IPS DF 4.7 (cell line): ENCODE measurements at regions not wholly inside any gene's neighbourhood (a gene's known extent, or its start where the extent isn't known, plus 50 kb on each side); places are given as distances from the start of the nearest gene placed in this dataset.

Source experiments
- DNase-seq: peaks from one replicate; pipeline ENCODE4 v3.0.0-alpha.2; 2013; ENCODE audit warnings: low spot score; ENCODE audit errors: extremely low read depth

DNA sequence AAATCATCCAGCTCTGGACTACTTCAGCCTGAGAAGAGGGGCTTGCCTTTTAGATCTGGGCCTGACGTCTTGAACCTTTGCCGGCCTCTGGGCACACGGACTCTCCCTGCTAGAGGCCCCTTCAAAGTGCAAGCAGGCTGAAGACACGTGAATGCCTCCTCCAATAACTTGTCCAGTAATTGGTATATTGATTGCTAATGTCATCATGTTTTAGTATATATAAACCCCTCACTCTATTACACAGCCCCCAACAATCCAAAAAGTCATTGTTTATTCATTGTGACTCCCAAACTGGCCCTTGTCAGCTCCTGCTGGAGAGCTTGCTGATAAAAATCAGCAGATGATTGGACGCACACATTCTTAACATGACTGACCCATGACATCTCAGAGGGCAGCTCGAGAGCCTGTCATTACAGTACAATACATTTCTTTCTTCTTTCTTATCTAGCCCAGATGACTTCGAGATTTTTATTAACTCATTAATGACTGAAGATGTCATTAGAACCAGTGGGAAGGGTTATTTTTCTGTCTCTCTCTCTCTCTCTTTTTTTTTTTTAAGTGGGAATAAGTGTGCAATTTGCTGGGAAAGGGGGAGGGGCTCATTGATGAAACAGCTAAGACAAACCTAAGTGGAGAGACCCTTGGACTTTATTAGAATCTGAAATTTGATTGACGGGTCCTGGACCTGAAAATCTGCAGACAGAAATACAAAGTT is 65.5 kb upstream of the NR2F2 start:
- no peak for DNase-seq

DNA sequence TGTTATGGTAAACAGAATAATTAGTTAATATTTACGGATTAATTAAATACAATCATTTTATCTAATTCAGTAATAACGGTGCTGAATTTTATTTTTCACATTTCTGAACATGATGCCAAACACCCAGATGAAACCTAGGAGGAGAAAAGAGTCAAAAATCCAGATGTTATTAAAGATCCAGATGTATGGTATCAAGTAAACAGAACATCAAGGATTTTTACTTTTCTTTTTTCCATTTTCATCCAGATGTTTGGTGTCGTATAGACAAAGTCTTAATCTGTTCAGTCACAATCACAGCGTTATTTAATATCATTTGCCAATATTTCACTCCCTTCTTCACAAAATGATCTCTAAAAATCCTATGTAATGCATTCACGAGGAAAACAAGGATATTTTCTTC is 64.0 kb upstream of the NR2F2 start:
- no peak for DNase-seq

DNA sequence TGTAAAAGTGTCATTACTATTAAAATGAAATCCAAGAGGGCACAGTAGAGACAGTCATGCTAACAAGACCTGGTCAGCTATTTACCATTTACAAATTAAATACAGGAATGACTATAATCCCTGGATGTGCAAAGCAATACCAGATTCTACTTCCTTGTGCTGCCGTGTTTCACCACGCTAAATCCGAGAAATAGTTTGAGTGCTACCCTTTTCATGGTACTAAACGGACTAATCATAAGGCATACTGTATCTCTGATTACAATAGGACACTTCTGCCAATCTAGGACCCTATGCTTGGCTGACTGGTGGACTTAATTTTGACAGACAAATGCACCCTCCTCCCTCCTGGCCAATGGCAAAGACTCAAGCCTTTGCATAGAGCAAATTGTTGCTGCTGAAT is 63.0 kb upstream of the NR2F2 start:
- DNase-seq = no peak

DNA sequence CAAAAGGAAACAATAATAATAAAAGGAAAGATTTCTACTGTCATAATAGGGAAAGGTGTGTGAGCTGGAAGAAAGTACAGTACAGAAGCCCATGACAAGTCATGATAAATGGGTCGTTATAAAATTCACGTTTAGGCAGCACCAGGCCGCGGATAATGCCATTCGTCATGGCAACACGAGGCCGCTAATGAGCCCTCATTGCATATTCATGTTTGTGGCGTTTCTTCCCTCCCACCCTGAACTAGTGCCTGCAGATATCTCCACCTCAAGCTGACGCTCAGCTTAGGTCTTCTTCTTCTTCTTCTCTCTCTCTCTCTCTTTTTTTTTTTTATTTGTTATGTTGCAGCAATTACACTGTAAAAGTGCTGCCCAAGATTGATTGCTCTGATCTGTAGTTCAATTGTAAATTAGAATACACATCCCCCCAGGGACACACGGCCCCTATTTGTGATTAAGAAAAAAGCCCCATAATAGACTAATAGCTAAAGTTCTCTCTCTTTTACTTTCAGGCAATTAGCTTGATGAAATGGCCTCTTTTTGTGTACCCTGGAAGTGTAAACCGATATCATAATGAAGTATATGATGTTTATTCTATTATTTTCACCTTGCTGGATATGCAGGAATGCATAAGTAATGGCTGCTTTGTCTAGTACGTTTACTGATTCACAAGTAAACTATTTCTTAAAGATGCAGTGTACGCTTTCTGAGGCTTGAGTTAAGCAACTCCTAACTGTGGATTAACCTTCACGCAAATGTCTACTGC is 61.9 kb upstream of the NR2F2 start:
- no peak for DNase-seq

DNA sequence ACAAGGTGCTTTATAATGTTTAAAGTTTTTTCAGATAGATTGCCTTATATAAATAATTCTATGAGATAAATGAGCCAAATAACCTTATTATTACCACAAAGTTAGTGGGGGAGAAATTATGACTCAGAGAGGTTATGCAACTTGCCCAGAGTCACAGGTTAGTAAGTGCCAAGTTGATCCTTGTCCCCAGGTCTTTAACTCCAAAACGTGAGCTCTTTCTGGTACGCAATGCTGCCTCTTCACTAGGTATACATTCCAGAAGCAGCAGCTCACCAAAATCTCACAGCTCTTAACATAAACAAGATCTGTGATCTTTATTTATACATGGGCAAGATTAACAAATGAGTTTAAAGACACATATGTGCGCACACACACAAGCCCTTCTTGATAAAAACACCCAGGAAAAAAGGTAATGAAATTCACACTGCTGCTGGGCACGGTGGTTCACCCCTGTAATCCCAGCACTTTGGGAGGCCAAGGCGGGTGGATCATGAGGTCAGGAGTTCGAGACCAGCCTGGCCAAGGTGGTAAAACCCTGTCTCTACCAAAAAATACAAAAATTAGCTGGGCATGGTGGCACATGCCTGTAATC is 59.8 kb upstream of the NR2F2 start:
- DNase-seq = no peak

DNA sequence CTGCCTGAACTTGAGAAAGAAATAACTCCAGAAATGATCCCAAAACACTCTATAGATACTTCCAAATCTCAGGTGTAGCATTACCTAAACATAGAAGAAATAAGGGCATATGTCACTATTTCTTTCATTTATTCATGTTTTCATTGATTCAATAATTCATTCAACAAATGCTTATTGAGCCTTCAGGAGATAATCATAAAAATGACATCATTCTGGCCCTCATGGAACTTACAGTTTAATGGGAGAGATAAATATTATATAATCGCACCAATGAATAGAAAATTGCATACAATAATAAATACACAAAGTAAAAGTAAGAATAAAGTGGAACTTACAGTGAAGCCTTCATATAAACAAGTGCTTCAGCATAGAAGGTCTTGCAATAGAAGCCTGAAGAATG is 58.1 kb upstream of the NR2F2 start:
- no peak for DNase-seq

DNA sequence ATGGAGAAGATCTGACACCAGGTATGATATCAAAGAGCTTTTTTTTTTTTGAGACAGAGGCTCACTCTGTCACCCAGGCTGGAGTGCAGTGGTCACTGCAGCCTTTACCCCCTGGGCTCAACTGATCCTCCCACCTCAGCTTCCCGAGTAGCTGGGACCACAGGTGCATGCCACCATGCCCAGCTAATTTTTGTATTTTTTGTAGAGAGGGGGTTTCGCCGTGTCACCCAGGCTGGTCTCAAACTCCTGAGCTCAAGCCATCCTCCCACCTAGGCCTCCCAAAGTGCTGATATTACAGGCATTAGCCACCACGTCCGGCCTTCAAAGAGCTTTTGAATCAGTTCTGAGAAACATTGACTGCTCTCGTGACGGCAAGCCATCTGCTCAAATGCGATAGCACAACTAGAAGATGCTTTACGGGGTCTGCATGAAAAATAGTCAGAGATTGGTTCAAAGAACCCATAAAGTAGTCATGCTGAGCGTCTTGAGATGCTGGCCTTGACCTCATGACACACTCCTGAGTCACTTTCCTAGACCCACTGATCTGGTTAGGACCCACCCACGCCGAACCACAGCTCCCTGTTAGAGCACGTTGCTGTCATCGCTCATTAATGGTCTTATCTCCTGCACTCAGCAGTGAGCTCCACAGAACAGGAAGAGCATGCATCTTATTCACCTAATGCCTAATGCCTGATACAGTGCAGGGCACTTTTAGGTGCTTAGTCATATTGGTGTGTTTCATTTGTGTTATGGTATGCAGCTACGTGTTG is 57.0 kb upstream of the NR2F2 start:
- no peak for DNase-seq

DNA sequence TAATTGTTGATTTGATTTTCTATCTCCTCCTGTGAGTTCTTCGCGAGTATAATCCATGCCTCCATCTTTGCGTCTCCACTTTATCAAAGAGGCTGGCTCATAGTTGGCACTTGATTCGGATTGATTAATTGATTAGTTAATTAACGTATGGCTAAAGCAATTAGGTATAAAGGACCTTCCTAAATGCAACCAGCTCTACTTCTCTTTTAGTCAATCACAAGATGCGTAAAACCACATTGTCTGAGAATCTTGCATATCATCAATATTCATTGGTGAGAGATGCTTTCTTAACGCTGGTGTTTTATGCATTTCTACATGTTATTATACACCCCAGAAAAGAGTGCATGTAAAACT is 56.4 kb upstream of the NR2F2 start:
- no peak for DNase-seq

DNA sequence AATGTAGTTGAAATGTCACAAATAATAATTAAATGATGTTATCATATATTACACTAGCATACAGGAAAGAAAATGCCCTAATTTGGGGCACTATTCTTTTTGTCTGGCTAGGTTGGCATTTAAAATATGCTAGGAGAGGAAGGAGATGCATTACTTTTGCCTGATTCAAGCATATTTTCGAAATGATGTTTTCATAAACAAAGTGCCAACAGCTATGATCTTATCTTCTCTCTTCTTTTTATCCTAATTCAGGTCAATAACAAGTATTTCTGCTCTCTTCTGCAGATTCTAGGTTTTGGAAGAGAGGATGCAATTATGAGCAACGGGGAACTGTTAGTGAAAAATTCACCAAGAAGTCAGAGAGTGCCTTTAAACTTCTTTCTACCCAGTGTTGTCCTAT is 55.8 kb upstream of the NR2F2 start:
- DNase-seq = no peak

DNA sequence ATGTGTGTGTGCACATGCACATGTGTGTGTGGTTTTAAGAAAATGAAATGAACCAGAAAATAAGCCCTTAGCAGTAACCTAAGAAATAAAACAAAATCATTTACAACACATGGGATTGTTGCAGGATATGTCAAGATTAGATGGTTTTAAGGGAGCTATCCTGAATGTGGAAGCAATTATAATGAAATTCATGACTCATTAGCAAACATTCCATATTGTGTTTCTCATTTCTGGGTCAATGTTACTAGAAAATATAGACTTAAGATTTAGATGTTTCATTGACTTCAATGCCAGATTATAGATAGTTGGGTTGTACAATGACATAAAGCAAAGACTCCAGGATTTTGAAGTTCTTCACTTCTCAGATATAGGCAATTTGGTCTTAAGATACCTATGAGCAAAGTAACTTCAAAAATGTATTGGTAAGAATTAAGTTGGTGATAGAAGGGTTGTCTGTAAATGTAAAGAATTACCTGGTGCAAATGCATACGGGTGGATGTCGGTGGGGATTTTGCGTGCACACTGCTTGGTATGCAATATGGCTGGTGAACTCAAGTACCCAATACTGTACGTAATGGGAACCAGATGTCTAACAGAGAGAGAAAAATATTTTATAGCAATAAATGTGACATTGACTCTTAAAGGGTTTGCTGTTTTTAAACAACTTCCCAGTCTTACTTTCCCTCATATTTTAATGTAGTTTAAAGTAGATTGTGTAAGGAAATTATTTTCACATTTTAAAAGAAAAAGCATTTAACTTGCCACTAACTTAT is 53.9 kb upstream of the NR2F2 start:
- no peak for DNase-seq
